ENCODE measurements at regions not wholly inside any gene's neighbourhood (a gene's known extent, or its start where the extent isn't known, plus 50 kb on each side); places are given as distances from the start of the nearest gene placed in this dataset.

DNA sequence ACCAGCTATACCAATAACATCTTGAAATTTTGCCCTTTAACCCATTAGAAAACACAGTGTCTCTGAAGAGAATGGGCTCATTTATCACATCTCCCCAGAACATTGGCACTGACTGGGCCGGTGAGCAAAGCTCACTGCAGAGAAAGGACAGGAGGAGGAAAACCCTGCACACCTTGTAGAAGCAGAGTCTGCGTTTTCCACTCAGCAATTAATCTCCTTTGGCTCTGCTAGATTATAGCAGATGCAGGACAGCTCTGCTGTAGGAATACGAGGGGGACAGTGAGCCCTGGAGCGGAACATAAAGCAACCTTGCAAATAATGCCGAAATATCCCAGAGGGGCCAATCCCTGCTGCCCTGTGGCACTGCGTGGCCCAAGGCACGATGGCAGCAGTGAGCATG is 113.9 kb downstream of the TSN start:
- TF ChIP-seq, protein P1, sequence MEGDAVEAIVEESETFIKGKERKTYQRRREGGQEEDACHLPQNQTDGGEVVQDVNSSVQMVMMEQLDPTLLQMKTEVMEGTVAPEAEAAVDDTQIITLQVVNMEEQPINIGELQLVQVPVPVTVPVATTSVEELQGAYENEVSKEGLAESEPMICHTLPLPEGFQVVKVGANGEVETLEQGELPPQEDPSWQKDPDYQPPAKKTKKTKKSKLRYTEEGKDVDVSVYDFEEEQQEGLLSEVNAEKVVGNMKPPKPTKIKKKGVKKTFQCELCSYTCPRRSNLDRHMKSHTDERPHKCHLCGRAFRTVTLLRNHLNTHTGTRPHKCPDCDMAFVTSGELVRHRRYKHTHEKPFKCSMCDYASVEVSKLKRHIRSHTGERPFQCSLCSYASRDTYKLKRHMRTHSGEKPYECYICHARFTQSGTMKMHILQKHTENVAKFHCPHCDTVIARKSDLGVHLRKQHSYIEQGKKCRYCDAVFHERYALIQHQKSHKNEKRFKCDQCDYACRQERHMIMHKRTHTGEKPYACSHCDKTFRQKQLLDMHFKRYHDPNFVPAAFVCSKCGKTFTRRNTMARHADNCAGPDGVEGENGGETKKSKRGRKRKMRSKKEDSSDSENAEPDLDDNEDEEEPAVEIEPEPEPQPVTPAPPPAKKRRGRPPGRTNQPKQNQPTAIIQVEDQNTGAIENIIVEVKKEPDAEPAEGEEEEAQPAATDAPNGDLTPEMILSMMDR (IDR thresholded peaks at IDR 0.05): no peak
- TF ChIP-seq POLR2AphosphoS5 (IDR thresholded peaks at IDR 0.05) (no peak), POLR2A (IDR thresholded peaks at IDR 0.05) (no peak)
